ENCODE measurements at regions not wholly inside any gene's neighbourhood (a gene's known extent, or its start where the extent isn't known, plus 50 kb on each side); places are given as distances from the start of the nearest gene placed in this dataset.

GRCh38 chr13:50226515-50227155 lies 211.4 kb downstream of the KCNRG start:
- ATAC-seq (no peak), DNase-seq (no peak)
- Histone ChIP-seq H3K27me3 (ENCODE audit: control insufficient read depth, insufficient read depth, low read length) (no peaks in the 10 kb centered on the region), H3K9me3 (ENCODE audit: control insufficient read depth, insufficient read depth, low read length) (no peaks in the 10 kb centered on the region), H3K4me3 (ENCODE audit: low read length) (no peak overlapping the region), H3K27ac (ENCODE audit: low read length) (no peak overlapping the region), H3K4me1 (ENCODE audit: control insufficient read depth, insufficient read depth, low read length) (peaks cover 8% of the 10 kb centered on the region), H3K36me3 (ENCODE audit: control insufficient read depth, insufficient read depth, low read length) (no peaks in the 10 kb centered on the region)
- H3K4me1 Mint-ChIP-seq = peaks cover 9 to 12% of the 10 kb centered on the region in 2 donors
- H3K27me3 Mint-ChIP-seq (ENCODE audit: low read depth in 2 of 2) = peaks cover 0 to 3% of the 10 kb centered on the region in 2 donors
- H3K9me3 Mint-ChIP-seq = no peaks in the 10 kb centered on the region
- H3K27ac Mint-ChIP-seq = no peak overlapping the region
- no peak overlapping the region for H3K4me3 Mint-ChIP-seq
- no peak for TF ChIP-seq CTCF (IDR thresholded peaks at IDR 0.05)
- H3K36me3 Mint-ChIP-seq = no peaks in the 10 kb centered on the region
- intact Hi-C loops (cut with micrococcal nuclease) = no loop called here

GRCh38 chr13:50227361-50227760 lies 212.1 kb downstream of the KCNRG start:
- no peak overlapping the region for H3K4me3 Mint-ChIP-seq
- no peaks in the 10 kb centered on the region for H3K9me3 Mint-ChIP-seq
- intact Hi-C loops (cut with micrococcal nuclease) = no loop called here

GRCh38 chr13:50228527-50228926 lies 213.3 kb downstream of the KCNRG start:
- no peaks in the 10 kb centered on the region for H3K9me3 Mint-ChIP-seq
- Histone ChIP-seq H3K9me3 (ENCODE audit: control insufficient read depth, insufficient read depth, low read length) (no peaks in the 10 kb centered on the region), H3K36me3 (ENCODE audit: control insufficient read depth, insufficient read depth, low read length) (no peaks in the 10 kb centered on the region), H3K4me3 (ENCODE audit: low read length) (no peak overlapping the region), H3K4me1 (ENCODE audit: control insufficient read depth, insufficient read depth, low read length) (peaks cover 5% of the 10 kb centered on the region), H3K27ac (ENCODE audit: low read length) (no peak overlapping the region), H3K27me3 (ENCODE audit: control insufficient read depth, insufficient read depth, low read length) (no peaks in the 10 kb centered on the region)
- no peak overlapping the region for H3K4me3 Mint-ChIP-seq
- 98% methylated on average over 5 of the region's 6 CpGs for WGBS (ENCODE audit: insufficient coverage)
- intact Hi-C loops (cut with micrococcal nuclease) = no loop called here
- H3K27me3 Mint-ChIP-seq (ENCODE audit: low read depth in 2 of 2) = no peaks in the 10 kb centered on the region
- no peak overlapping the region for H3K27ac Mint-ChIP-seq
- H3K4me1 Mint-ChIP-seq = peaks cover 9 to 12% of the 10 kb centered on the region in 2 donors
- H3K36me3 Mint-ChIP-seq = no peaks in the 10 kb centered on the region
- ATAC-seq = no peak
- no peak for TF ChIP-seq CTCF (IDR thresholded peaks at IDR 0.05)
- DNase-seq = no peak

More at GRCh38 chr13:50227361-50227760, 212.1 kb downstream of the KCNRG start:
- ATAC-seq = no peak
- Histone ChIP-seq H3K36me3 (ENCODE audit: control insufficient read depth, insufficient read depth, low read length) (no peaks in the 10 kb centered on the region), H3K4me1 (ENCODE audit: control insufficient read depth, insufficient read depth, low read length) (peaks cover 5% of the 10 kb centered on the region), H3K27ac (ENCODE audit: low read length) (no peak overlapping the region), H3K9me3 (ENCODE audit: control insufficient read depth, insufficient read depth, low read length) (no peaks in the 10 kb centered on the region), H3K27me3 (ENCODE audit: control insufficient read depth, insufficient read depth, low read length) (no peaks in the 10 kb centered on the region), H3K4me3 (ENCODE audit: low read length) (no peak overlapping the region)
- no peak overlapping the region for H3K27ac Mint-ChIP-seq
- no peak for DNase-seq
- H3K4me1 Mint-ChIP-seq = peaks cover 9 to 12% of the 10 kb centered on the region in 2 donors
- peaks cover 0 to under 1% of the 10 kb centered on the region in 2 donors for H3K27me3 Mint-ChIP-seq (ENCODE audit: low read depth in 2 of 2)
- 94% methylated on average over 5 of the region's 5 CpGs for WGBS (ENCODE audit: insufficient coverage)
- H3K36me3 Mint-ChIP-seq = no peaks in the 10 kb centered on the region
- TF ChIP-seq CTCF (IDR thresholded peaks at IDR 0.05) = no peak
